ENCODE measurements at regions not wholly inside any gene's neighbourhood (a gene's known extent, or its start where the extent isn't known, plus 50 kb on each side); places are given as distances from the start of the nearest gene placed in this dataset.

DNA sequence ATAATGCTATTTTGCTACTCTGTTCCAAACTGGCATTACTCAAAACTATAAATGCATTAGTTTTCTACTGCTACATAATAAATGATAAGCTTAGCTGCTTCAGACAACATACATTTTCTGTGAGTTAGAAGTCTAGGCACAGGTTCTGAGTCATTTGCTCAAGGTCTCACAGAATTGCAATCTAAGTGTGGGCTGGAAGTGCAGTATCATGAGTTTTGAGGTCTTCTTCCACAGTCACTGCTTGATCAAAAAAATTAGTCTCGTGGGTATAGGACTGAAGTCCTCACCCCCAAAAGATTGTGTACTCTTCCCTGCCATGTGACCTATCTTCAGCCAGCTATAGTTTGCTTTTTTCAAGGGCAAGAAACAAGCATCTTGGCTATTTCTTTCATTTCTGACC is 676.9 kb downstream of the ADCYAP1 start:
- TF ChIP-seq GATA3 (IDR thresholded peaks at IDR 0.05; ENCODE audit: low read depth, low read length) (no peak), GATA2 (IDR thresholded peaks at IDR 0.05; ENCODE audit: low read depth, low read length) (no peak)
